ENCODE measurements at regions not wholly inside any gene's neighbourhood (a gene's known extent, or its start where the extent isn't known, plus 50 kb on each side); places are given as distances from the start of the nearest gene placed in this dataset.

GRCh38 chr20:52800734-52801627 lies 171.2 kb upstream of the TSHZ2 start:
- Histone ChIP-seq H3K27ac (ENCODE audit: low read depth in 1 of 2, low read length in 2 of 2) (no peak overlapping the region), H3K4me2 (replicated peaks; ENCODE audit: extremely low read depth, low read length, poor library complexity, severe bottlenecking) (no peak overlapping the region), H4K20me1 (ENCODE audit: insufficient read depth, low read length) (no peaks in the 10 kb centered on the region), H3K4me1 (ENCODE audit: control insufficient read depth in 1 of 2, insufficient read depth in 2 of 2, low read length in 2 of 2) (no peaks in the 10 kb centered on the region), H3K4me3 (replicated peaks in 1 of 3; ENCODE audit: low read depth in 2 of 3, low read length in 3 of 3) (no peak overlapping the region), H3K9ac (ENCODE audit: insufficient read depth, low read length, poor library complexity, severe bottlenecking) (no peak overlapping the region), H2AFZ (ENCODE audit: insufficient read depth, low read depth, low read length, poor library complexity, severe bottlenecking) (no peak overlapping the region), H3K27me3 (ENCODE audit: control insufficient read depth in 2 of 2, insufficient read depth in 2 of 2, low read length in 2 of 2) (no peaks in the 10 kb centered on the region), H3K36me3 (replicated peaks in 1 of 2; ENCODE audit: control insufficient read depth in 1 of 2, insufficient read depth in 2 of 2, low read length in 2 of 2) (no peaks in the 10 kb centered on the region), H3K79me2 (ENCODE audit: insufficient read depth, low read length) (no peaks in the 10 kb centered on the region), H3K9me3 (replicated peaks in 1 of 2; ENCODE audit: control insufficient read depth in 1 of 2, insufficient read depth in 1 of 2, low read length in 2 of 2) (no peaks in the 10 kb centered on the region)
- Mint-ChIP-seq H3K27ac (no peak overlapping the region), H3K27me3 (ENCODE audit: low read depth in 3 of 3) (peaks cover 0 to 2% (median 0%) of the 10 kb centered on the region in 3 donors), H3K9me3 (peaks cover 0 to 4% (median 0%) of the 10 kb centered on the region in 7 donors), H3K4me3 (no peak overlapping the region), H3K4me1 (no peaks in the 10 kb centered on the region), H3K36me3 (no peaks in the 10 kb centered on the region)
- no peak for DNase-seq
- intact Hi-C loops (cut with micrococcal nuclease) = no loop called here
- no CpG with 5 or more reads among the region's 6 CpGs for WGBS (ENCODE audit: insufficient coverage)
- TF ChIP-seq, protein P1, sequence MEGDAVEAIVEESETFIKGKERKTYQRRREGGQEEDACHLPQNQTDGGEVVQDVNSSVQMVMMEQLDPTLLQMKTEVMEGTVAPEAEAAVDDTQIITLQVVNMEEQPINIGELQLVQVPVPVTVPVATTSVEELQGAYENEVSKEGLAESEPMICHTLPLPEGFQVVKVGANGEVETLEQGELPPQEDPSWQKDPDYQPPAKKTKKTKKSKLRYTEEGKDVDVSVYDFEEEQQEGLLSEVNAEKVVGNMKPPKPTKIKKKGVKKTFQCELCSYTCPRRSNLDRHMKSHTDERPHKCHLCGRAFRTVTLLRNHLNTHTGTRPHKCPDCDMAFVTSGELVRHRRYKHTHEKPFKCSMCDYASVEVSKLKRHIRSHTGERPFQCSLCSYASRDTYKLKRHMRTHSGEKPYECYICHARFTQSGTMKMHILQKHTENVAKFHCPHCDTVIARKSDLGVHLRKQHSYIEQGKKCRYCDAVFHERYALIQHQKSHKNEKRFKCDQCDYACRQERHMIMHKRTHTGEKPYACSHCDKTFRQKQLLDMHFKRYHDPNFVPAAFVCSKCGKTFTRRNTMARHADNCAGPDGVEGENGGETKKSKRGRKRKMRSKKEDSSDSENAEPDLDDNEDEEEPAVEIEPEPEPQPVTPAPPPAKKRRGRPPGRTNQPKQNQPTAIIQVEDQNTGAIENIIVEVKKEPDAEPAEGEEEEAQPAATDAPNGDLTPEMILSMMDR (IDR thresholded peaks at IDR 0.05) = no peak

GRCh38 chr20:52799130-52799529 lies 173.0 kb upstream of the TSHZ2 start:
- no peaks in the 10 kb centered on the region for H3K36me3 Mint-ChIP-seq
- Histone ChIP-seq H3K4me2 (replicated peaks; ENCODE audit: extremely low read depth, low read length, poor library complexity, severe bottlenecking) (no peak overlapping the region), H3K36me3 (replicated peaks in 1 of 2; ENCODE audit: control insufficient read depth in 1 of 2, insufficient read depth in 2 of 2, low read length in 2 of 2) (no peaks in the 10 kb centered on the region), H3K4me3 (replicated peaks in 1 of 3; ENCODE audit: low read depth in 2 of 3, low read length in 3 of 3) (no peak overlapping the region), H3K9me3 (replicated peaks in 1 of 2; ENCODE audit: control insufficient read depth in 1 of 2, insufficient read depth in 1 of 2, low read length in 2 of 2) (no peaks in the 10 kb centered on the region), H3K79me2 (ENCODE audit: insufficient read depth, low read length) (no peaks in the 10 kb centered on the region), H3K27me3 (ENCODE audit: control insufficient read depth in 2 of 2, insufficient read depth in 2 of 2, low read length in 2 of 2) (no peaks in the 10 kb centered on the region), H2AFZ (ENCODE audit: insufficient read depth, low read depth, low read length, poor library complexity, severe bottlenecking) (no peak overlapping the region), H3K4me1 (ENCODE audit: control insufficient read depth in 1 of 2, insufficient read depth in 2 of 2, low read length in 2 of 2) (no peaks in the 10 kb centered on the region), H4K20me1 (ENCODE audit: insufficient read depth, low read length) (no peaks in the 10 kb centered on the region), H3K27ac (ENCODE audit: low read depth in 1 of 2, low read length in 2 of 2) (no peak overlapping the region), H3K9ac (ENCODE audit: insufficient read depth, low read length, poor library complexity, severe bottlenecking) (no peak overlapping the region)
- WGBS (ENCODE audit: insufficient coverage) = 67% methylated on average over 1 of the region's 2 CpGs
- no peak overlapping the region for H3K27ac Mint-ChIP-seq
- no peak for DNase-seq
- no peaks in the 10 kb centered on the region for H3K4me1 Mint-ChIP-seq
- H3K27me3 Mint-ChIP-seq (ENCODE audit: low read depth in 3 of 3) = no peaks in the 10 kb centered on the region
- no peak overlapping the region for H3K4me3 Mint-ChIP-seq
- TF ChIP-seq, protein P1 (IDR thresholded peaks at IDR 0.05) = no peak
- peaks cover 0 to 4% (median 0%) of the 10 kb centered on the region in 7 donors for H3K9me3 Mint-ChIP-seq
- intact Hi-C loops (cut with micrococcal nuclease) = no loop called here

All from CD14-positive monocyte (primary cell).